ENCODE measurements at regions not wholly inside any gene's neighbourhood (a gene's known extent, or its start where the extent isn't known, plus 50 kb on each side); places are given as distances from the start of the nearest gene placed in this dataset.
"Not testable (repeated sequence)": the region's sequence is repeated elsewhere in the genome, so short reads cannot be mapped to it uniquely, and the experiment has no call there.

GRCh38 chr15:20612356-20612755 lies 70.8 kb upstream of the GOLGA6L6 start:
- CTCF ChIA-PET; POLR2A ChIA-PET; H3K27me3 Mint-ChIP-seq; H3K36me3 Mint-ChIP-seq; H3K9me3 Mint-ChIP-seq; H3K4me1 Mint-ChIP-seq (ENCODE audit: low read depth); H3K4me3 Mint-ChIP-seq; DNase-seq; intact Hi-C loops (cut with micrococcal nuclease); H3K27ac Mint-ChIP-seq: not testable (repeated sequence)

- H3K36me3 Mint-ChIP-seq; CTCF ChIA-PET; H3K27ac Mint-ChIP-seq; H3K4me3 Mint-ChIP-seq; POLR2A ChIA-PET; H3K9me3 Mint-ChIP-seq; DNase-seq; intact Hi-C loops (cut with micrococcal nuclease); H3K27me3 Mint-ChIP-seq; H3K4me1 Mint-ChIP-seq (ENCODE audit: low read depth): not testable (repeated sequence)
Measured at GRCh38 chr15:20611667-20612290, 70.2 kb upstream of the GOLGA6L6 start.

GRCh38 chr15:20608179-20608578 lies 66.6 kb upstream of the GOLGA6L6 start:
- intact Hi-C loops (cut with micrococcal nuclease); POLR2A ChIA-PET; H3K4me1 Mint-ChIP-seq (ENCODE audit: low read depth); H3K27me3 Mint-ChIP-seq; H3K27ac Mint-ChIP-seq; H3K9me3 Mint-ChIP-seq; DNase-seq; CTCF ChIA-PET; H3K4me3 Mint-ChIP-seq; H3K36me3 Mint-ChIP-seq: not testable (repeated sequence)

GRCh38 chr15:20597245-20597644 lies 55.6 kb upstream of the GOLGA6L6 start:
- H3K27ac Mint-ChIP-seq; intact Hi-C loops (cut with micrococcal nuclease); H3K36me3 Mint-ChIP-seq: not testable (repeated sequence)

GRCh38 chr15:20594219-20594618 lies 52.6 kb upstream of the GOLGA6L6 start:
- DNase-seq; POLR2A ChIA-PET; H3K27ac Mint-ChIP-seq; intact Hi-C loops (cut with micrococcal nuclease); CTCF ChIA-PET; H3K4me1 Mint-ChIP-seq (ENCODE audit: low read depth); H3K9me3 Mint-ChIP-seq; H3K4me3 Mint-ChIP-seq; H3K36me3 Mint-ChIP-seq; H3K27me3 Mint-ChIP-seq: not testable (repeated sequence)

More at GRCh38 chr15:20597245-20597644, 55.6 kb upstream of the GOLGA6L6 start:
- H3K9me3 Mint-ChIP-seq; H3K4me3 Mint-ChIP-seq; CTCF ChIA-PET; H3K4me1 Mint-ChIP-seq (ENCODE audit: low read depth); DNase-seq; H3K27me3 Mint-ChIP-seq; POLR2A ChIA-PET: not testable (repeated sequence)

GRCh38 chr15:20591936-20592335 lies 50.3 kb upstream of the GOLGA6L6 start:
- H3K4me1 Mint-ChIP-seq (ENCODE audit: low read depth); DNase-seq; POLR2A ChIA-PET; H3K36me3 Mint-ChIP-seq; H3K27ac Mint-ChIP-seq; CTCF ChIA-PET; H3K4me3 Mint-ChIP-seq; H3K9me3 Mint-ChIP-seq; intact Hi-C loops (cut with micrococcal nuclease); H3K27me3 Mint-ChIP-seq: not testable (repeated sequence)
